22Rv1 (cell line): ENCODE measurements at regions not wholly inside any gene's neighbourhood (a gene's known extent, or its start where the extent isn't known, plus 50 kb on each side); places are given as distances from the start of the nearest gene placed in this dataset.

Source experiments
- CTCF ChIP-seq: fragments of 450-650 bp; IDR thresholded peaks from 2 replicates; pipeline ENCODE4 v1.5.1; 2017; ENCODE audit warnings: mild to moderate bottlenecking
- ZFX ChIP-seq: fragments of 450-650 bp; IDR thresholded peaks from 2 replicates; pipeline ENCODE4 v1.6.1; 2017; ENCODE audit warnings: antibody characterized with exemption, borderline replicate concordance

DNA sequence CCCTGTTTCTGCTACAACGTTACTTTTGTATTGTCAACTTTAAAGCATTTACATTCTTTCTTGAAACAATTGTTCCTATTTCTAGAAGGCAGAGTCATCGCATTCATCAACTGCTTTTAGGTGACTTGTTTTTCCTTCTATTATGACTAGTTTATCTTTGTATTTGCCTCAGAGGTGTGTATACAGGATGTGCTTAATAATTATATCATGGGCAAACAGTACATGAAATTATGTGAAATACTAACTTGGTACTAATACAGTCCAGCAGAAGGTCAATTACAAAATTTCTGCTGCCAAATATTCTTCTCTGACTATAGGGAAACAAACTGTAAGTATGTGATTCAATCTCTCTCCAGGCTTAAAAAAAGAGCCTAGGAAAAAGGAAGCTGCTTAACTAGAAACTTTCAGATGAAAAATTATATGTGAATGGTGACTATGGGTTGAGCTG, 101.6 kb downstream of the C4BPA start:
- no peak for TF ChIP-seq CTCF
- no peak for TF ChIP-seq ZFX
